Left ventricle myocardium inferior (tissue), 1 donor: ENCODE measurements at regions not wholly inside any gene's neighbourhood (a gene's known extent, or its start where the extent isn't known, plus 50 kb on each side); places are given as distances from the start of the nearest gene placed in this dataset.
A peak's percentile ranks its signal among the peaks of the same experiment; 100 is the strongest.

ENCODE experiments used
- DNase-seq: peaks from one replicate; pipeline ENCODE4 v3.0.0-alpha.2; 2020
- H3K27ac ChIP-seq: fragments of 200-600 bp; replicated peaks from 2 replicates; pipeline ENCODE4 v1.8.0; 2021
- H3K27me3 ChIP-seq: fragments of 200-600 bp; 2 replicates; pipeline ENCODE4 v1.8.0; 2021; ENCODE audit warnings: low read depth
- H3K36me3 ChIP-seq: fragments of 200-600 bp; 2 replicates; pipeline ENCODE4 v1.8.0; 2021
- H3K4me1 ChIP-seq: fragments of 200-600 bp; 2 replicates; pipeline ENCODE4 v1.8.0; 2021
- H3K4me3 ChIP-seq: fragments of 200-600 bp; 2 replicates; pipeline ENCODE4 v1.8.0; 2021; ENCODE audit warnings: mild to moderate bottlenecking, moderate library complexity
- H3K9me3 ChIP-seq: fragments of 200-600 bp; replicated peaks from 2 replicates; pipeline ENCODE4 v1.8.0; 2021
- intact Hi-C: fragments of 100-400 bp; cut with micrococcal nuclease; formaldehyde crosslinking; loops from one replicate; pipeline ENCODE4 v1.11.0; 2022
- TF ChIP-seq, protein P1 (sequence below): fragments of 200-600 bp; IDR thresholded peaks from 2 replicates; pipeline ENCODE4 v1.8.0; 2021; ENCODE audit warnings: antibody characterized with exemption, mild to moderate bottlenecking, borderline replicate concordance
- donor health status: DM: no; HTN: yes; CAD: no; lungs with severe emphysema.

DNA sequence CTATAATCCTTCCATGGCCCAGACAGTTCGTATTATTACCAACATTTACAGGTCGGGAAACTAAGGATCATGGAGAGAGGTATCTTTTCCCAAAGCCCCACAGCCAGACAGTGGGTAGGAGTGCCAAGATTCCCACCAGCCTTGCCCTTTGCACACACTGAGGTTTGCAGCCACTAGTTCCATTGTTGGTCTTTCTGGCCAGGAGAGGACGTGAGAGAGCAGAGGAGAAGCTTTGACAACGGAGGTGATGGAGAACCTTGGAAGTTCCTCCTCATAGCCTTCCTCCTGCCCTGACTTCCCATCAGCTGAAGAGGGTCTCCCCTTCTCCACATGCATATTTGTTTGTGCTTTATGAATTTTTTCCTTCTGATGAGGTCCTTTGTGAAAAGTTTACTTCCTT lies 50.5 kb upstream of the PLCL2 start:
- no peak for DNase-seq
- H3K27ac ChIP-seq, result peak overlapping the region; percentile 70

DNA sequence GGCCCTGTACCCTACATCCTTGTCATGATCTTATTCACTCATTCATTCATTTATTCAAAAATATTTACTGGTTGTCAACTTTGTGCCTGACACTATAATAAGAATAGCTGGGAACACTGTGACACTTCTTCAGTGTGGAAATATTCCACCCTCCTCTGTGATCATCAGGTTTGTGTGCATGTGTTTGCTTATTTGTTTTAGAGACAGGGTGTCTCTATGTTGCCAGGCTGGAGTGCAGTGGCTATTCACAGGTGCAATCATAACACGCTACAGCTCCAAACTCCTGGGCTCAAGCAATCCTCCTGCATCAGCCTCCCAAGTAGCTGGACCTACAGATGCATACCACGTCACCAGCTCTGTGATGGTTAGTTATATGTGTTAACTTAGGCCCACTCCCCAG lies 50.0 kb upstream of the PLCL2 start:
- H3K27me3 ChIP-seq, result no peaks in the 10 kb centered on the region
- no peak overlapping the region for H3K4me3 ChIP-seq
- no peaks in the 10 kb centered on the region for H3K9me3 ChIP-seq
- peaks cover 60% of the 10 kb centered on the region for H3K4me1 ChIP-seq
- TF ChIP-seq, protein P1, sequence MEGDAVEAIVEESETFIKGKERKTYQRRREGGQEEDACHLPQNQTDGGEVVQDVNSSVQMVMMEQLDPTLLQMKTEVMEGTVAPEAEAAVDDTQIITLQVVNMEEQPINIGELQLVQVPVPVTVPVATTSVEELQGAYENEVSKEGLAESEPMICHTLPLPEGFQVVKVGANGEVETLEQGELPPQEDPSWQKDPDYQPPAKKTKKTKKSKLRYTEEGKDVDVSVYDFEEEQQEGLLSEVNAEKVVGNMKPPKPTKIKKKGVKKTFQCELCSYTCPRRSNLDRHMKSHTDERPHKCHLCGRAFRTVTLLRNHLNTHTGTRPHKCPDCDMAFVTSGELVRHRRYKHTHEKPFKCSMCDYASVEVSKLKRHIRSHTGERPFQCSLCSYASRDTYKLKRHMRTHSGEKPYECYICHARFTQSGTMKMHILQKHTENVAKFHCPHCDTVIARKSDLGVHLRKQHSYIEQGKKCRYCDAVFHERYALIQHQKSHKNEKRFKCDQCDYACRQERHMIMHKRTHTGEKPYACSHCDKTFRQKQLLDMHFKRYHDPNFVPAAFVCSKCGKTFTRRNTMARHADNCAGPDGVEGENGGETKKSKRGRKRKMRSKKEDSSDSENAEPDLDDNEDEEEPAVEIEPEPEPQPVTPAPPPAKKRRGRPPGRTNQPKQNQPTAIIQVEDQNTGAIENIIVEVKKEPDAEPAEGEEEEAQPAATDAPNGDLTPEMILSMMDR, result no peak
- no peak for DNase-seq
- H3K36me3 ChIP-seq, result no peaks in the 10 kb centered on the region
- intact Hi-C loops, result loop anchor here (5.0 kb wide), 1 partner anchor 162 kb away; no protein-coding TSS in a partner anchor
- peak overlapping the region; percentile 70 for H3K27ac ChIP-seq

More for the DNA sequence above, 50.5 kb upstream of the PLCL2 start:
- Histone ChIP-seq H3K9me3 (no peaks in the 10 kb centered on the region), H3K4me1 (peaks cover 54% of the 10 kb centered on the region), H3K36me3 (no peaks in the 10 kb centered on the region), H3K4me3 (no peak overlapping the region), H3K27me3 (no peaks in the 10 kb centered on the region)
- TF ChIP-seq, protein P1, result no peak
- intact Hi-C loops, result loop anchor here (5.0 kb wide), 1 partner anchor 162 kb away; no protein-coding TSS in a partner anchor
